RWPE2 (cell line): ENCODE measurements at regions not wholly inside any gene's neighbourhood (a gene's known extent, or its start where the extent isn't known, plus 50 kb on each side); places are given as distances from the start of the nearest gene placed in this dataset.

ENCODE experiments used
- ATAC-seq: fragments of 200-7000 bp; cut with Tn5 transposase; 3 replicates; pipeline ENCODE4 v1.9.1; 2021; ENCODE audit warnings: low read depth
- DNase-seq: peaks from one replicate; pipeline ENCODE4 v3.0.0-alpha.2; 2020; ENCODE audit warnings: low spot score
- H3K27ac ChIP-seq: fragments of 450-650 bp; 2 replicates; pipeline ENCODE4 v1.5.1; 2017; ENCODE audit warnings: mild to moderate bottlenecking; ENCODE audit not compliant: poor library complexity, severe bottlenecking
- H3K27me3 ChIP-seq: fragments of 250-450 bp; sonication (Bioruptor Pico); 2 replicates; pipeline ENCODE4 v1.5.1; 2021; ENCODE audit warnings: mild to moderate bottlenecking, moderate library complexity; ENCODE audit not compliant: insufficient read depth, poor library complexity, severe bottlenecking
- H3K36me3 ChIP-seq: fragments of 250-450 bp; sonication (Bioruptor Pico); 2 replicates; pipeline ENCODE4 v1.5.1; 2020; ENCODE audit warnings: low read depth, mild to moderate bottlenecking, moderate library complexity
- H3K4me1 ChIP-seq: fragments of 250-450 bp; sonication (Bioruptor Pico); 2 replicates; pipeline ENCODE4 v1.5.1; 2021; ENCODE audit warnings: mild to moderate bottlenecking, moderate library complexity; ENCODE audit not compliant: insufficient read depth, poor library complexity, severe bottlenecking
- H3K4me3 ChIP-seq: fragments of 250-450 bp; sonication (Bioruptor Pico); 2 replicates; pipeline ENCODE4 v1.5.1; 2021; ENCODE audit warnings: mild to moderate bottlenecking, moderate library complexity; ENCODE audit not compliant: severe bottlenecking
- H3K9me3 ChIP-seq: fragments of 250-450 bp; sonication (Bioruptor Pico); 2 replicates; pipeline ENCODE4 v1.5.1; 2021; ENCODE audit warnings: mild to moderate bottlenecking, moderate library complexity; ENCODE audit not compliant: severe bottlenecking
- CTCF ChIP-seq: fragments of 450-650 bp; IDR thresholded peaks from one replicate; pipeline ENCODE4 v1.5.1; 2017; ENCODE audit warnings: mild to moderate bottlenecking, moderate library complexity; ENCODE audit not compliant: poor library complexity, severe bottlenecking

GRCh38 chr4:34066126-34066525 is 2178.2 kb downstream of the ARAP2 start:
- Histone ChIP-seq H3K9me3 (no peaks in the 10 kb centered on the region), H3K27me3 (no peaks in the 10 kb centered on the region), H3K4me1 (no peaks in the 10 kb centered on the region), H3K4me3 (no peak overlapping the region), H3K27ac (no peak overlapping the region), H3K36me3 (no peaks in the 10 kb centered on the region)
- DNase-seq, result no peak
- ATAC-seq, result no peak
- TF ChIP-seq CTCF, result no peak

- Histone ChIP-seq H3K4me1 (no peaks in the 10 kb centered on the region), H3K27ac (no peak overlapping the region), H3K27me3 (no peaks in the 10 kb centered on the region), H3K9me3 (no peaks in the 10 kb centered on the region), H3K4me3 (no peak overlapping the region), H3K36me3 (no peaks in the 10 kb centered on the region)
- TF ChIP-seq CTCF, result no peak
- DNase-seq, result no peak
- ATAC-seq, result no peak
These were observed 2152.9 kb downstream of the ARAP2 start for GRCh38 chr4:34091451-34091850.

GRCh38 chr4:34094114-34094513 is 2150.2 kb downstream of the ARAP2 start:
- Histone ChIP-seq H3K27ac (no peak overlapping the region), H3K4me1 (no peaks in the 10 kb centered on the region), H3K27me3 (no peaks in the 10 kb centered on the region), H3K4me3 (no peak overlapping the region), H3K36me3 (no peaks in the 10 kb centered on the region), H3K9me3 (no peaks in the 10 kb centered on the region)
- ATAC-seq (no peak), DNase-seq (no peak)
- TF ChIP-seq CTCF, result no peak

GRCh38 chr4:34105311-34105710 is 2139.0 kb downstream of the ARAP2 start:
- ATAC-seq, result peak; percentile 73
- H3K4me3 ChIP-seq, result no peak overlapping the region
- TF ChIP-seq CTCF, result no peak
- H3K27ac ChIP-seq, result no peak overlapping the region
- H3K36me3 ChIP-seq, result no peaks in the 10 kb centered on the region
- no peak for DNase-seq
- H3K27me3 ChIP-seq, result no peaks in the 10 kb centered on the region
- H3K4me1 ChIP-seq, result peaks cover 16% of the 10 kb centered on the region
- no peaks in the 10 kb centered on the region for H3K9me3 ChIP-seq

- DNase-seq (no peak), ATAC-seq (no peak)
- Histone ChIP-seq H3K9me3 (no peaks in the 10 kb centered on the region), H3K4me1 (peaks cover 16% of the 10 kb centered on the region), H3K4me3 (no peak overlapping the region), H3K36me3 (no peaks in the 10 kb centered on the region), H3K27me3 (no peaks in the 10 kb centered on the region), H3K27ac (no peak overlapping the region)
- no peak for TF ChIP-seq CTCF
These were observed 2135.9 kb downstream of the ARAP2 start for GRCh38 chr4:34108391-34108790.
